ENCODE measurements at regions not wholly inside any gene's neighbourhood (a gene's known extent, or its start where the extent isn't known, plus 50 kb on each side); places are given as distances from the start of the nearest gene placed in this dataset.

- 75% methylated on average over 1 of the region's 1 CpG; no CpG with 5 or more reads in 1 of the 2 experiments for WGBS, 2 experiments (ENCODE audit: extremely low coverage in 1 of 2, insufficient coverage in 1 of 2, insufficient read length in 1 of 2, insufficient replicate concordance in 2 of 2, low coverage in 1 of 2, low lambda C conversion rate in 2 of 2, missing lambda C conversion rate in 1 of 2)
- Histone ChIP-seq H3K56ac (replicated peaks; ENCODE audit: insufficient read length, low read depth, low read length) (no peak overlapping the region), H4K20me1 (replicated peaks in 1 of 2; ENCODE audit: control insufficient read depth in 1 of 2, insufficient read depth in 2 of 2, low read length in 2 of 2) (no peaks in the 10 kb centered on the region), H2AK5ac (ENCODE audit: low read depth, low read length) (no peak overlapping the region), H3K9me3 (ENCODE audit: insufficient read depth in 2 of 2, low read depth in 1 of 2, low read length in 1 of 2) (no peaks in the 10 kb centered on the region), H3K4me3 (ENCODE audit: extremely low read depth in 1 of 4, insufficient read depth in 2 of 4, low read depth in 3 of 4, low read length in 4 of 4) (no peak overlapping the region), H3K4me1 (replicated peaks in 1 of 4; ENCODE audit: control insufficient read depth in 3 of 4, insufficient read depth in 4 of 4, low read length in 3 of 4) (no peaks in the 10 kb centered on the region), H3K18ac (ENCODE audit: extremely low read depth, low read length) (no peak overlapping the region), H3K23me2 (ENCODE audit: low read depth, low read length) (no peaks in the 10 kb centered on the region), H3K4me2 (ENCODE audit: insufficient read depth in 1 of 2, low read depth in 2 of 2, low read length in 2 of 2) (no peak overlapping the region), H3K9ac (replicated peaks in 1 of 4; ENCODE audit: extremely low read depth in 1 of 4, low read depth in 3 of 4, low read length in 3 of 4) (no peak overlapping the region), H3K79me2 (ENCODE audit: control insufficient read depth in 1 of 2, insufficient read depth in 2 of 2, low read length in 2 of 2) (no peaks in the 10 kb centered on the region), H2AFZ (ENCODE audit: low read length) (no peak overlapping the region), H2BK12ac (ENCODE audit: low read depth, low read length) (no peak overlapping the region), H3K27me3 (replicated peaks in 1 of 4; ENCODE audit: control insufficient read depth in 3 of 4, extremely low read depth in 1 of 4, insufficient read depth in 3 of 4, low read length in 3 of 4) (no peaks in the 10 kb centered on the region), H3K14ac (ENCODE audit: insufficient read length) (no peak overlapping the region), H3K27ac (ENCODE audit: low read depth, low read length) (no peak overlapping the region), H3K23ac (ENCODE audit: insufficient read length) (no peak overlapping the region), H3K36me3 (ENCODE audit: control insufficient read depth in 2 of 4, insufficient read depth in 4 of 4, low read length in 3 of 4) (no peaks in the 10 kb centered on the region), H4K91ac (replicated peaks; ENCODE audit: insufficient read length, low read length) (no peak overlapping the region), H2BK5ac (ENCODE audit: low read depth, low read length) (no peak overlapping the region), H3K79me1 (ENCODE audit: low read depth, low read length) (no peaks in the 10 kb centered on the region), H4K8ac (ENCODE audit: extremely low read depth, insufficient read depth, low read length) (no peak overlapping the region), H4K5ac (ENCODE audit: insufficient read length, low read depth, low read length) (no peak overlapping the region), H2BK20ac (ENCODE audit: low read length) (no peak overlapping the region), H2BK120ac (replicated peaks; ENCODE audit: low read depth, low read length) (no peak overlapping the region), H2BK15ac (ENCODE audit: low read length) (no peak overlapping the region), H3K4ac (replicated peaks; ENCODE audit: insufficient read length, low read depth, low read length) (no peak overlapping the region)
- DNase-seq (ENCODE audit: low read depth in 1 of 2, low spot score in 2 of 2) (no peak), FAIRE-seq (no peak)
- no peak for TF ChIP-seq CBX8 (IDR thresholded peaks at IDR 0.05; ENCODE audit: borderline replicate concordance, low read depth, low read length)
- ChIA-PET CTCF (ENCODE audit: partially characterized antibody) (interaction anchor here (1.1 to 1.2 kb wide), 2 partner anchors 12 to 54 kb away, joined by 3 read pairs; no protein-coding TSS in a partner anchor), POLR2A (ENCODE audit: partially characterized antibody) (no interaction called here)
These were observed 232.9 kb downstream of the EPM2A start for GRCh38 chr6:145502416-145502815.

Measured in H1 (cell line).